Small intestine (tissue), 7 donors: ENCODE measurements at regions not wholly inside any gene's neighbourhood (a gene's known extent, or its start where the extent isn't known, plus 50 kb on each side); places are given as distances from the start of the nearest gene placed in this dataset.
A peak's percentile ranks its signal among the peaks of the same experiment; 100 is the strongest.

Experiments used
- DNase-seq, 2 donors: peaks; one replicate each; pipeline versions ENCODE4 v3.0.0 to v3.0.0-alpha.2; 2013
- FAIRE-seq: peaks from 2 replicates; lab custom pipeline; 2012; peaks lifted over from hg19 to GRCh38; lab: Jason Lieb, UNC
- H3K27ac ChIP-seq, 3 donors: one replicate each; pipeline ENCODE4 v1.5.1; 2013; ENCODE audit warnings: low read length in 2 of 3, mild to moderate bottlenecking in 2 of 3, control low read depth in 1 of 3, inconsistent platforms in 1 of 3, low read depth in 1 of 3, moderate library complexity in 1 of 3
- H3K27me3 ChIP-seq, 3 donors: one replicate each; pipeline ENCODE4 v1.6.1; 2013; ENCODE audit warnings: low read length in 3 of 3, inconsistent platforms in 1 of 3; ENCODE audit not compliant: control insufficient read depth in 3 of 3, insufficient read depth in 3 of 3
- H3K36me3 ChIP-seq, 3 donors: one replicate each; pipeline ENCODE4 v1.6.1; 2013; ENCODE audit warnings: low read length in 3 of 3, inconsistent platforms in 1 of 3, low read depth in 1 of 3, mild to moderate bottlenecking in 1 of 3, moderate library complexity in 1 of 3; ENCODE audit not compliant: control insufficient read depth in 3 of 3, insufficient read depth in 2 of 3
- H3K4me1 ChIP-seq, 3 donors: one replicate each; pipeline ENCODE4 v1.6.1; 2013; ENCODE audit warnings: low read length in 2 of 3, inconsistent platforms in 1 of 3, low read depth in 1 of 3, mild to moderate bottlenecking in 1 of 3, moderate library complexity in 1 of 3; ENCODE audit not compliant: control insufficient read depth in 3 of 3, insufficient read depth in 2 of 3
- H3K4me3 ChIP-seq, 3 donors: one replicate each; pipeline ENCODE4 v1.5.1; 2013; ENCODE audit warnings: low read length in 3 of 3, control low read depth in 1 of 3, inconsistent platforms in 1 of 3, low read depth in 1 of 3, mild to moderate bottlenecking in 1 of 3, moderate library complexity in 1 of 3
- H3K9me3 ChIP-seq, 2 donors: one replicate each; pipeline ENCODE4 v1.6.1; 2013; ENCODE audit warnings: low read depth in 1 of 2, low read length in 1 of 2; ENCODE audit not compliant: control insufficient read depth in 2 of 2, insufficient read depth in 1 of 2
- WGBS, 3 donors: extraction: QIAGEN DNeasy Blood & Tissue Kit; methylation state at CpG; one replicate each; pipeline ENCODE4 v1.1.7; 2013; 5-methylcytosine and 5-hydroxymethylcytosine counted together
- donor health status: healthy with polysubstance abuse.
- donor health status: control.
- donor health status: control.
- donor health status: Bipolar disorder and iron deficiency.
- donor health status: healthy.

DNA sequence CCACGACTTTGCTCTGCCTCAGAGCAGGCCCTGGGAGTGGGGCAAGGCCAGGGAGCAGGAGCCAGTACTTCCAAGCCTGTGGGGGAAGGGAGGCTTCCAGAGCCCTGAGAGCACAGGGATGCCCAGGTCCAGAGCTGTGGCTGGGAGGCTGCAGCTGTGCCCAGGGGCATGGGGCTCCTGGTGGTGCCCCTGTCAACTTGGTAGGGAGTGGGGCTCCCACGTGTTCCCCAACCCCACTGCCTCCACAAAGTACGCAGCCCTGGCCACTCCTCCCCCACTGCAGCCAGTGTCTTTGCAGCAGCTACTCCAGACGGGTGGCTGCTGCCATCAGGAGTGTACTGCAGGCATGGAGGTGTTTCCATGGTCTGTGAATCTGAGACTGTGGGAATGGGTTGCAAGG, 294.1 kb upstream of the SNX7 start:
- Histone ChIP-seq H3K36me3 (no peaks in the 10 kb centered on the region), H3K9me3 (no peaks in the 10 kb centered on the region), H3K4me3 (no peak overlapping the region), H3K27me3 (no peaks in the 10 kb centered on the region), H3K4me1 (peaks cover 0 to 3% (median 0%) of the 10 kb centered on the region in 3 donors), H3K27ac (no peak overlapping the region)
- DNase-seq (no peak), FAIRE-seq (no peak)
- 71 to 83% (median 78%) methylated on average over 4 of the region's 4 CpGs for WGBS, 3 donors

DNA sequence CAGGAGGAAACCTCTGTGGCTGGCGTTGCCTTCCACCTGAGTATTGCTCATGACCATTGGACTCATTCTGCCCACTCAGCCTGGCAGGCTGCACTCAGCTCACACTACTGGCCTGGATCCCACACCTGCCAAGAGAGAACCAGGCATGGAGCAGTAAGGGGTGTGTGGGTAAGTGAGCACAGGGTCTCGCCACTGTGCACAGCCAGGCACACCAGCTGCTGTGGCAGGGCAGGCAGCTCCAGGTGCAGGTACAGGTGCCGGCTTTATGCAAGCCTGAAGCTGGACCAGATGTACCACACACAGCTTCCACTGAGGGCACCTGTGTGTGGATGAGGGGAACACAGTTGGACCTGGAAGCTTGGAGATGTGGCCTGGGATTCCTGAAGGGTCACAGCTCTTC, 295.2 kb upstream of the SNX7 start:
- no peak overlapping the region for H3K4me3 ChIP-seq

DNA sequence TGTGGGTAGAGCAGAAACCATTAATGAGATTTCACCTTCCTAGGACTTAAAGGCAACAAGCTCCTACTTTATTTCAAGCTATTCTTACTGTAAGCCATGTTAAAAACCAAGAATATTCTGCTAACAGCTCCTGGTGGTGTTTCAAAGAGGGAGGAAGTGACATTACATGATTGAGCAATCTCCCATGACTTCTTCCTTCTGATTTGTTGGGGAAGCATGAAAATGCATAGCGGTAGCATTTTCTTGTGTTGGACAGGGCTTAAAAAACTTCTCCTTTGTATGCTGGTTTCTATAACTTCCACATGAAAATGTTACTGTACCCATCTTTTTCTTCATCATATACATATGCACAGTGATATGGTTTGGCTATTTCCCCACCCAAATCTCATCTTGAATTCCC, 297.0 kb upstream of the SNX7 start:
- H3K27ac ChIP-seq = no peak overlapping the region
- H3K9me3 ChIP-seq = no peaks in the 10 kb centered on the region
- DNase-seq (no peak), FAIRE-seq (no peak)
- 90 to 100% (median 94%) methylated on average over 1 of the region's 1 CpG for WGBS, 3 donors
- no peaks in the 10 kb centered on the region for H3K27me3 ChIP-seq
- no peaks in the 10 kb centered on the region for H3K4me1 ChIP-seq
- H3K36me3 ChIP-seq = no peaks in the 10 kb centered on the region
- no peak overlapping the region for H3K4me3 ChIP-seq

More for the DNA sequence above, 295.2 kb upstream of the SNX7 start:
- 25 to 70% (median 47%) methylated on average over 3 of the region's 3 CpGs for WGBS, 3 donors
- Histone ChIP-seq H3K27me3 (no peaks in the 10 kb centered on the region), H3K4me1 (peaks cover 0 to 1% (median 0%) of the 10 kb centered on the region in 3 donors), H3K36me3 (no peaks in the 10 kb centered on the region), H3K27ac (no peak overlapping the region), H3K9me3 (no peaks in the 10 kb centered on the region)
- FAIRE-seq (no peak), DNase-seq (peak in 1 of 2 donors; percentile 46)

DNA sequence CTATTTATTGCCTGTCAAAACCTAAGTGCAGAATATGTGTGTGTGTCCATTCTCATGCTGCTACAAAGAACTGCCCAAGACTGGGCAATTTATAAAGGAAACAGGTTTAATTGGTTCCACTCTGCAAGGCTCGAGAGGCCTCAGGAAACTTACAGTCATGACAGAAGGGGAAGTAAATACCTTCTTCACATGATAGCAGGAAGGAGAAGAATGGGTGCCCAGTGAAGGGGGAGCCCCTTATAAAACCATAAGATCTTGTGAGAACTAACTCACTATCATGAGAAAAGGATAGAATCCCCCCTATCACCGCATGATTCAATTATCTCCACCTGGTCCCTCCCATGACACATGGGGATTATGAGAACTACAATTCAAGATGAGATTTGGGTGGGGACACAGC, 300.7 kb upstream of the SNX7 start:
- Histone ChIP-seq H3K9me3 (no peaks in the 10 kb centered on the region), H3K4me1 (no peaks in the 10 kb centered on the region), H3K27ac (no peak overlapping the region), H3K4me3 (no peak overlapping the region), H3K27me3 (no peaks in the 10 kb centered on the region), H3K36me3 (no peaks in the 10 kb centered on the region)
- FAIRE-seq (no peak), DNase-seq (no peak)
- WGBS, 3 donors = 73 to 97% (median 75%) methylated on average over 2 of the region's 2 CpGs

DNA sequence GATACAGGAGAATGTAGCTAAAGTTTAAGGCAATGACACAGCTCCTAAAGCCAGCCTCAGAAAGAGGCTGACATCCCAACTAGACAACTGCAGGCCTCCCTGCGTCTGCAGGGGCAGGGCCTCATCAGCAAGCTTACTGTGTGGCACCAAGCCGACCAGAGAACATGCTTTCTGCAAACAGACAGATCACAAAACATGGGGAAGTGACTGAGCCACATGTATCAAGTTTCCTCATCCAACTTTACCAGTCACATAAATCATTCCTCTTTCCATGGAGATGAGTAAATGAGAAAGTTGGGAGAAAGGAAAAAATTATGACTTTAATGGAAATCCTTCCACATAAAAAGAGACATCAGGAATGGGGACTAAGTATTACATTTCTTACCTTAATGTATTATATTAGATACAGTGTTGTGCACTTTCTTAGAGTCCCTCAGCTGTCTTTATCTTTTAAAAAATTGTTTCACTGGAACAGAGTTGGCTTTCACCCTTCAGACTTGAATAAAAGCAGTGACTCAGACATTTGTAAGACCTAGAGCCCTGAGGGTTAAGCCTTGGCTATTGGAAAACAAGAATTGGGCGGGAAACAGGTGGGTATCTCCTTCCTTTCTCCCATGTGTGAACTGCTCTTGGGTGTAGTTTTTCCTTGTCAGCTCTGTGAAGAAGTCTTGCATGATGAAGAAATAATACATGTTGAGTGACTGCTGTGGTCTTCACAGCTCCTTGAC, 305.7 kb upstream of the SNX7 start:
- Histone ChIP-seq H3K27me3 (no peaks in the 10 kb centered on the region), H3K4me1 (no peaks in the 10 kb centered on the region), H3K4me3 (no peak overlapping the region), H3K9me3 (no peaks in the 10 kb centered on the region), H3K27ac (no peak overlapping the region), H3K36me3 (no peaks in the 10 kb centered on the region)
- 67 to 80% (median 80%) methylated on average over 3 of the region's 3 CpGs for WGBS, 3 donors
- FAIRE-seq (no peak), DNase-seq (no peak)

DNA sequence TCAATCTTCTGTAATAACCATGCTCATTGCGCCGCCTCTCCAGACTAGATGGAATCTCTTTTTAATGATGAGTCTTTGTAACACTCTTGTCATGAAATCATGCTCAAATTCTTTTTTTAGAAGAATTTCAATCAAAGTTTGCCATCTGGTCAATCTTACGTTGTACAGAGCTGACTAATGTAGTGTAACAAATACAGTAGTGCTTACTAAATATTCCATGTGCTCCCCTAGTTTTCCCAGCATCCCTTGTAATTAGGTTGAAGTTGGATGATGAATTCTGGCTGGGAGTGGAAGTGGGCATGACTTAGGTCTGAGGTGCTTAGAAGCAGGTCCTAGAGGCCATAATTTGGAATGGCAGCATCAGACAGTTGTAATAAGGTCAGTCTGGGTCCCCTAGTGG, 309.1 kb upstream of the SNX7 start:
- Histone ChIP-seq H3K4me3 (no peak overlapping the region), H3K36me3 (no peaks in the 10 kb centered on the region), H3K27me3 (no peaks in the 10 kb centered on the region), H3K9me3 (no peaks in the 10 kb centered on the region), H3K4me1 (no peaks in the 10 kb centered on the region), H3K27ac (no peak overlapping the region)
- WGBS, 3 donors = 90 to 97% (median 94%) methylated on average over 3 of the region's 3 CpGs
- FAIRE-seq (no peak), DNase-seq (no peak)

DNA sequence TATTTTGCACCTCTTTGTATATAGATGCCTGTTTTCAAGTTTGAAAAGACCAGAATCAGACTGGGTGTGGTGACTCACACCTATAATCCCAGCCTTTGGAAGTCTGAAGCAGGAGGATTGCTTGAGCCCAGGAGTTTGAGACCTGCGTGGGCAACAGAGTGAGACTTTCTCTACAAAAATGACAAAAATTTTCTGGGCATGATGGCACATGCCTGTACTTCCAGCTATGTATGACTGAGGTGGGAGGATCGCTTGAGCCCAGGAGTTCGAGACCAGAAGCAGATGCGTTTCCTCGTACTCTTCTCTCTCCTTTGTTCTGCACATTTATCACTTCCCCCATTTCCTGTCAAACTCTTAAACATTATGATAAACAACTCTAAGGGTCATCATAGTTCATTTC, 310.0 kb upstream of the SNX7 start:
- H3K27me3 ChIP-seq = no peaks in the 10 kb centered on the region
- H3K4me1 ChIP-seq = no peaks in the 10 kb centered on the region
- H3K4me3 ChIP-seq = no peak overlapping the region
- FAIRE-seq = no peak
- 58 to 76% (median 69%) methylated on average over 5 of the region's 5 CpGs for WGBS, 3 donors
- H3K36me3 ChIP-seq = no peaks in the 10 kb centered on the region
- no peaks in the 10 kb centered on the region for H3K9me3 ChIP-seq
- no peak for DNase-seq
- no peak overlapping the region for H3K27ac ChIP-seq

DNA sequence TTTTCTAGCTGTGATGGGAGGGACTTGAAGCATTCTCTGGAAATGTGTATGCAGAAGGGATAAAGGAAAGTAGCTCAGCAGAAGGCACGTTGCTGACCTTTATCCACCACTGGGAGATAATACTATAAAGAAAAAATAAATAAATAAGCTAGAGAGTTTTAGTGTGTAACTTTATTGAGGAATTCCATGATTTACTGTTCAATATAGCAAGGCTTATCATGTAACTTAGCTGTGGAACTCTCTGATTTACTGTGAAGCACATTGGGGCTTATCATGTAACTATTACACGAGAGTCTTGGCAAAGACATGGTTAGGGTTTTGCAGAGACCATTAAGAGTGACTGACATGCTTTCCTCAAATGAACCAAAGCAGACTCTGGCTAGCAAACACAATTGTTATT, 316.1 kb upstream of the SNX7 start:
- H3K9me3 ChIP-seq = no peaks in the 10 kb centered on the region
- no peaks in the 10 kb centered on the region for H3K27me3 ChIP-seq
- no peak overlapping the region for H3K4me3 ChIP-seq
- H3K36me3 ChIP-seq = no peaks in the 10 kb centered on the region
- FAIRE-seq (no peak), DNase-seq (no peak)
- WGBS, 3 donors = 13 to 63% (median 44%) methylated on average over 2 of the region's 2 CpGs
- H3K4me1 ChIP-seq = no peaks in the 10 kb centered on the region
- H3K27ac ChIP-seq = no peak overlapping the region

DNA sequence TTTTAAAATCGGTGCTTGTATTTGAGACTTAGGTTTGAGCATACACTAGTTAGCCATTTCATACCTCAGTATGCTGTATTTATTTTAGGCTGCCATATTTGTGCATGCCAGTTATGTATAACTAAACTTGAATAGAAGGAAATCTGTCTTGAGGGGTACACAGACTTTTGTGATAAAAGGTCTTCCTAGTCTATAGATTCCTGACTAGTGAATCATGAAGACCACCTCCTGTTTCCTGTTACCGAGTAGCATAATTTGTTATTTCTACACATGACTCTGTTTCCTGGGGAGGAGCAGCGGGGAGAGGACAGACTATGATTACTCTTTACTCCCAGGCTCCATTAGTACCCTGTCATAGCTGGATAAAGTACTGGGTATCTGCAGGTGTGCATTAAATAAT, 316.8 kb upstream of the SNX7 start:
- no peak for FAIRE-seq
- Histone ChIP-seq H3K27me3 (no peaks in the 10 kb centered on the region), H3K9me3 (no peaks in the 10 kb centered on the region), H3K27ac (no peak overlapping the region), H3K4me1 (no peaks in the 10 kb centered on the region), H3K36me3 (no peaks in the 10 kb centered on the region), H3K4me3 (no peak overlapping the region)
- 76 to 97% (median 87%) methylated on average over 3 of the region's 3 CpGs for WGBS, 3 donors
- DNase-seq = no peak
